GM08714 (cell line): ENCODE measurements at regions not wholly inside any gene's neighbourhood (a gene's known extent, or its start where the extent isn't known, plus 50 kb on each side); places are given as distances from the start of the nearest gene placed in this dataset.

Source experiments
- H3K4me3 ChIP-seq: fragments of 200-500 bp; sonication (Bioruptor generic); 2 replicates; pipeline ENCODE4 v1.5.1; 2014; ENCODE audit warnings: mild to moderate bottlenecking, low read length, inconsistent platforms
- ZNF274 ChIP-seq: IDR thresholded peaks from 2 replicates; pipeline ENCODE4 v1.6.1; 2012; ENCODE audit warnings: mild to moderate bottlenecking, low read depth, low read length

- no peak overlapping the region for H3K4me3 ChIP-seq
- TF ChIP-seq ZNF274: no peak
Measured at GRCh38 chr11:104546501-104546900, 351.8 kb downstream of the CASP12 start.

GRCh38 chr11:104541701-104542100 is 356.6 kb downstream of the CASP12 start:
- no peak for TF ChIP-seq ZNF274
- no peak overlapping the region for H3K4me3 ChIP-seq

GRCh38 chr11:104538313-104538712 is 359.9 kb downstream of the CASP12 start:
- no peak overlapping the region for H3K4me3 ChIP-seq
- no peak for TF ChIP-seq ZNF274

GRCh38 chr11:104534278-104534677 is 364.0 kb downstream of the CASP12 start:
- no peak overlapping the region for H3K4me3 ChIP-seq
- TF ChIP-seq ZNF274: no peak

- H3K4me3 ChIP-seq: no peak overlapping the region
- no peak for TF ChIP-seq ZNF274
Measured at GRCh38 chr11:104531894-104532293, 366.4 kb downstream of the CASP12 start.

- no peak overlapping the region for H3K4me3 ChIP-seq
- TF ChIP-seq ZNF274: no peak
Measured at GRCh38 chr11:104531075-104531474, 367.1 kb upstream of the PDGFD start.

GRCh38 chr11:104529906-104530305 is 366.0 kb upstream of the PDGFD start:
- TF ChIP-seq ZNF274: no peak
- no peak overlapping the region for H3K4me3 ChIP-seq

- H3K4me3 ChIP-seq: no peak overlapping the region
- no peak for TF ChIP-seq ZNF274
Measured at GRCh38 chr11:104529213-104529612, 365.3 kb upstream of the PDGFD start.

GRCh38 chr11:104526006-104526405 is 362.1 kb upstream of the PDGFD start:
- TF ChIP-seq ZNF274: no peak

GRCh38 chr11:104525416-104525815 is 361.5 kb upstream of the PDGFD start:
- no peak for TF ChIP-seq ZNF274
- H3K4me3 ChIP-seq: no peak overlapping the region

More at GRCh38 chr11:104526006-104526405, 362.1 kb upstream of the PDGFD start:
- H3K4me3 ChIP-seq: no peak overlapping the region

- no peak for TF ChIP-seq ZNF274
- H3K4me3 ChIP-seq: no peak overlapping the region
Measured at GRCh38 chr11:104524254-104524653, 360.3 kb upstream of the PDGFD start.

GRCh38 chr11:104523611-104524010 is 359.7 kb upstream of the PDGFD start:
- no peak overlapping the region for H3K4me3 ChIP-seq
- no peak for TF ChIP-seq ZNF274

- no peak for TF ChIP-seq ZNF274
- no peak overlapping the region for H3K4me3 ChIP-seq
Measured at GRCh38 chr11:104522650-104523049, 358.7 kb upstream of the PDGFD start.

GRCh38 chr11:104522123-104522522 is 358.2 kb upstream of the PDGFD start:
- no peak overlapping the region for H3K4me3 ChIP-seq
- no peak for TF ChIP-seq ZNF274

- no peak overlapping the region for H3K4me3 ChIP-seq
- no peak for TF ChIP-seq ZNF274
Measured at GRCh38 chr11:104510169-104510568, 346.2 kb upstream of the PDGFD start.

GRCh38 chr11:104490182-104490581 is 326.2 kb upstream of the PDGFD start:
- H3K4me3 ChIP-seq: no peak overlapping the region
- no peak for TF ChIP-seq ZNF274
